Large intestine (tissue), 3 donors: ENCODE measurements at regions not wholly inside any gene's neighbourhood (a gene's known extent, or its start where the extent isn't known, plus 50 kb on each side); places are given as distances from the start of the nearest gene placed in this dataset.
"Not testable (repeated sequence)": the region's sequence is repeated elsewhere in the genome, so short reads cannot be mapped to it uniquely, and the experiment has no call there.

Experiments
- DNase-seq, 2 donors: peaks; one replicate each; pipeline versions ENCODE4 v3.0.0 to v3.0.0-alpha.2; 2013
- H3K27ac ChIP-seq: one replicate; pipeline ENCODE4 v1.5.1; 2013; ENCODE audit warnings: low read length
- H3K27me3 ChIP-seq: 2 replicates; pipeline ENCODE4 v1.6.1; 2013; ENCODE audit warnings: low read length; ENCODE audit not compliant: control insufficient read depth, insufficient read depth
- H3K36me3 ChIP-seq: 2 replicates; pipeline ENCODE4 v1.6.1; 2013; ENCODE audit warnings: low read length; ENCODE audit not compliant: control insufficient read depth, insufficient read depth
- H3K4me1 ChIP-seq: one replicate; pipeline ENCODE4 v1.6.1; 2013; ENCODE audit warnings: low read length; ENCODE audit not compliant: control insufficient read depth, insufficient read depth
- H3K4me3 ChIP-seq: one replicate; pipeline ENCODE4 v1.5.1; 2013; ENCODE audit warnings: low read length
- H3K9me3 ChIP-seq: one replicate; pipeline ENCODE4 v1.6.1; 2013; ENCODE audit warnings: mild to moderate bottlenecking, low read depth, low read length, moderate library complexity; ENCODE audit not compliant: control insufficient read depth
- WGBS: methylation state at CpG from one replicate; pipeline ENCODE4 v1.1.5; 2013; ENCODE audit warnings: low lambda C conversion rate; ENCODE audit not compliant: insufficient coverage; 5-methylcytosine and 5-hydroxymethylcytosine counted together

DNA sequence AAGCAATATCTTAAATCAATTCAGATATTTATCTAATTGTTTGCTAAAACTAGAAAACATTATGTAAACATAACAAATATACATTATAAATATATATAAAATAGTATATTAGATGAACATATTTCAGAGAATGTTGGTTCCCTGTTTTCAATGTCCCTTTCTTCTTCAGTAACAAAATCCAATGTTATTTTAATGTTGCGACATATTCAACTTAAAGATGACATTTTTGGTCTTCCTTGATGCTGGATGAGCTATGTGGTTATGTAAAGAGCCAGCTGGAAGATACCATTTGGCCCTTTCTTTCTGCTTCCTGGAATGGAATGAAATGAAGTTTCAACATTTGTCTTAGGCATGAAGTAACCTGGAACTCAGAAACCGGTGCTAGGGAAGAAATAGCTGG lies 668.1 kb upstream of the CDH6 start:
- Histone ChIP-seq H3K27me3 (no peaks in the 10 kb centered on the region), H3K27ac (no peak overlapping the region), H3K4me3 (no peak overlapping the region), H3K36me3 (no peaks in the 10 kb centered on the region), H3K4me1 (no peaks in the 10 kb centered on the region), H3K9me3 (no peaks in the 10 kb centered on the region)
- no peak for DNase-seq
- 83% methylated on average over 1 of the region's 2 CpGs for WGBS

DNA sequence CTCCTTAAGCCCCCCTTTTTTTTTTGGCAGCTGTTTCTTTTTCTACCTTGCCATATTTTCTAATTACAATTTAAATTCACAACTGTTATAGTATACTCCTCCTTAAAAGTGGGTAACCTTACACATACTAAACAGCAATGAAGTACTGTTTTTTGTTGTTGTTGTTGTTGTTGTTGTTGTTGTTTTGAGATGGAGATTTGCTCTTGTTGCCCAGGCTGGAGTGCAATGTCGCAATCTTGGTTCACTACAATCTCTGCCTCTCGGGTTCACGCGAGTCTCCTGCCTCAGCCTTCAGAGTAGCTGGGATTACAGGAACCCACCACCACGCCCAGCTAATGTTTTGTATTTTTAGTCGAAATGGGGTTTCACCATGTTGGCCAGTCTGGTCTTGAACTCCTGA lies 669.1 kb upstream of the CDH6 start:
- Histone ChIP-seq H3K4me3 (no peak overlapping the region), H3K36me3 (no peaks in the 10 kb centered on the region), H3K27me3 (no peaks in the 10 kb centered on the region), H3K4me1 (no peaks in the 10 kb centered on the region), H3K27ac (no peak overlapping the region), H3K9me3 (no peaks in the 10 kb centered on the region)
- DNase-seq: no peak
- no CpG with 5 or more reads among the region's 6 CpGs for WGBS

DNA sequence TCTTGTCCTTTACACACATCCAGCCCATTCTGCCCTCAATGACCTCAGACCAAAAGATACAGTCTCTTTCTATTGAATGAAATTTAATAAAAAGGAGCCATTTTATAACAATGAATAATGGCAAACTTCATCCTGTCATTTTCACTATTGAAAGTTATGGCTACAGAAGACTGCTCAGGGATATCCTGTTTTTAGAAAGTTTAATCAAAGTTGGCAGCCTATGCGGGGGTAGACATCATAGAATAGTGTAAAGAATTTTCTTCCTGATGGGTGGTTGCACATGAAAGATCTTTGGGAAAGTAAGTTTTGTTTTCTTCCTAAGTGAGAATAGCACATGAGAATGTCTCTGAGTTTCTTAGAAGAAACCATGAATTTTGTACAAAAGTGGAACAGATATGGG lies 670.4 kb upstream of the CDH6 start:
- no peaks in the 10 kb centered on the region for H3K36me3 ChIP-seq
- no CpG with 5 or more reads among the region's 1 CpG for WGBS
- H3K4me1 ChIP-seq: no peaks in the 10 kb centered on the region
- no peak overlapping the region for H3K27ac ChIP-seq
- no peaks in the 10 kb centered on the region for H3K9me3 ChIP-seq
- no peak overlapping the region for H3K4me3 ChIP-seq
- DNase-seq: no peak
- no peaks in the 10 kb centered on the region for H3K27me3 ChIP-seq

DNA sequence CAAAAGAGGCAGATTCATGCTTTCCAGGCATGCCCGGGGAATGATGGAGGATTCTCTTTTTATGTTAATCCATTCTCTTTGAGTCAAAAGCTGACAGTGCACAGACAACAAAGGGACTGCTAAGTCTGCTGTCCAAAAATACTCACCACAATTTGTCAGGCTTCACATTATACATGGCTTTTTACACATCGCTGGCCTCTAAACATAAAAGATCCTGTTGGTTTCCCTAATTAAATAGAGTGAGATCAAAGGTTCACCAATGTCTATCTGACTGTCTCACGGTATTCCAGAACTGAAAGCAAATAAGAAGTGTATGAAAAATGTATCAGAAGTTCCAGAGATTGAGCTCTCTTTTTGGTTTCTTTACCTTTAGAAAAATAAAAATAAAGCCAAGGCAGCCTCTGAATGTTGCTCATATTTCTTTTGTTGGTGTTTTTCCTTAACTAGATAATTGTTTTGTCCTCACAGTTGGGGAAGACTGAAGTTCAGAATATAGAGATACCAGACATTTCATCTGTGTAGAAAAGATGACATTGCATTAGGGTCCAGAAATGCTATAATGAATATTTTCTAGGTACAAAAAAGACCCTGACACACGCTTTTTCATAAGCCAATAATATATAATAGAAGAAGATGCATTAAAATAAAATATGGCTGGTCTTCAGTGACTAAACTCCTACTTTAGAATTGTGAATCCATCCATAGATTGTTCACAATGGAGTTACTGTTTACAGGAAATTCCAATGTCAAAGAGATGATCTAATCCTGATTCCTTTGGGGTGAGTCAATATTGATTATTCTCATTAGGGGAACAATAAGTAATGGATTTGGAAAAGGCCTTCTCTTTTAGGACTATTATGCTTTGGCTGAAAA lies 688.2 kb upstream of the CDH6 start:
- H3K27me3 ChIP-seq: no peaks in the 10 kb centered on the region
- H3K27ac ChIP-seq: no peak overlapping the region
- H3K4me1 ChIP-seq: no peaks in the 10 kb centered on the region
- no peak overlapping the region for H3K4me3 ChIP-seq
- no peak for DNase-seq
- 18% methylated on average over 2 of the region's 4 CpGs for WGBS
- no peaks in the 10 kb centered on the region for H3K36me3 ChIP-seq
- no peaks in the 10 kb centered on the region for H3K9me3 ChIP-seq

DNA sequence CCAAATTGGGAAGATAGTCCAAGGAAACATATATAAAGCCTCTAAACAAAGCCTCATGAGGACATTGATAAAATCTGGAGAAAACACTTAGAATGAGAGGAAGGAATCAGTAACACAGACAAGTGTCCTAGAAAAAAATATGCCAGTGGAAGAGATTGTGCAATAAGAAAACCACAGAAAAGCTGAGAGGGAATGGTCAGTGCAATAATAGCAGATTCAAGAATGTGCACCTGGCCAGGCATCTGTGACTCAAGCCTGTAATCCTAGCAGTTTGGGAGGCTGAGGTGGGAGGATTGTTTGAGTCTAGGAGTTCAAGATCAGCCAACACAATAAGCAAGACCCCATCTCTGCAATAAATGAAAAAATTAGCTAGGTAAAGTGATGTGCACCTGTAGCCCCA lies 691.2 kb upstream of the CDH6 start:
- no peaks in the 10 kb centered on the region for H3K9me3 ChIP-seq
- no peak overlapping the region for H3K4me3 ChIP-seq
- no peaks in the 10 kb centered on the region for H3K27me3 ChIP-seq
- no peak overlapping the region for H3K27ac ChIP-seq
- H3K4me1 ChIP-seq: no peaks in the 10 kb centered on the region
- no peaks in the 10 kb centered on the region for H3K36me3 ChIP-seq
- DNase-seq: no peak

DNA sequence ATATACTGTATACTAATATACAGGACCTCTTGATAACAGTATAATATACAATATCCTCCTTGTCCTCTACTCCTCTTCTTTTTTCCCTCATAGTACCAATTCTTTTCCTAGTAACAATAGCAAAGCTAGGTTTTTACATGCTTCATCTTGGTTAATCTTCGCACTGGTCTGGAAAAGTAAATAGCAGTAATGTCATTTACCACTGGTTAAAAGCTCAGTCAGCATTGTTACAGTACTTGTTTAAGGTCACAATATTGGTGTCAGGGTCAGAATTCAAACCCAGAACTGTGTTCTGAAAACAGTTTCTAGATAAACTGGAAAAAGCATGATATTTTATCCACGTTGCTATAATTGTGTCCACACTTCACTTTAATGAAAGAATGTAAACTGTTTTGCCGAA lies 692.4 kb upstream of the CDH6 start:
- no peak overlapping the region for H3K4me3 ChIP-seq
- H3K9me3 ChIP-seq: no peaks in the 10 kb centered on the region
- WGBS: 60% methylated on average over 1 of the region's 3 CpGs
- no peak for DNase-seq
- no peak overlapping the region for H3K27ac ChIP-seq
- no peaks in the 10 kb centered on the region for H3K36me3 ChIP-seq
- no peaks in the 10 kb centered on the region for H3K4me1 ChIP-seq
- no peaks in the 10 kb centered on the region for H3K27me3 ChIP-seq

DNA sequence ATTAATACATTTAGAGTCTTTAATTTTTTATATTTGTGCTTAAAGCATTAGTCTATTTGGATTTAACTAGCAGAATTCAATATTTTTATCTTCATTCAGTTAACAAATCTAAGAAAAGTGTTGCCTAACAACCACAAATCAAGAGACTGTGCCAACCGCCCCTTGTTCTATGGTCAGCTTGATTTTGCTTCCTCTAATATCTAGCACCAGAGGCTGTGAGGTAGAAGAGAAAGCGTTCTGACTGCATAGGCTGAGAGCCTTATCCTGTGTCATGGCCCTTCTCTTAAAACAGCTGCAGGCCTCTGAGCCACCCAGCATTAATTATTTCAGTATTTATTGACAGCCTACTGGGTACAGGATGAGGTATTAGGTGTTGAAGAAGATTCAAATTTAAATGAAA lies 693.0 kb upstream of the CDH6 start:
- DNase-seq: no peak
- no CpG with 5 or more reads among the region's 2 CpGs for WGBS

DNA sequence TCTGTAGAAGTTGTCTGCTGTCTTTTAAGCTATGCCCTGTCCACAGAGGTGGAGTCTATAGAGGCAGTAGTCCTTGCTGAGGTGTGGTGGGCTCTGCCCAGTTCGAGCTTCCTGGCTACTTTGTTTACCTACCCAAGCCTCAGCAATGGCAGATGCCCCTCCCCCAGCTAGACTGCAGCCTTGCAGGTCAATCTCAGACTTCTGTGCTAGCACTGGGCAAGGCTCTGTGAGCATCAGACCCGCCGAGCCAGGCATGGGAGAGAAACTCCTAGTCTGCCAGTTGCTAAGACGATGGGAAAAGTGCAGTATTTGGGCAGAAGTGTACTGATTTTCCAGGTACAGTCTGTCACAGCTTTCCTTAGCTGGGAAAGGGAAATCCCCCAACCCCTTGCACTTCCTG lies 694.1 kb upstream of the CDH6 start:
- Histone ChIP-seq H3K27ac (no peak overlapping the region), H3K27me3 (no peaks in the 10 kb centered on the region), H3K4me1 (no peaks in the 10 kb centered on the region), H3K36me3 (no peaks in the 10 kb centered on the region), H3K4me3 (no peak overlapping the region), H3K9me3 (no peaks in the 10 kb centered on the region)
- no peak for DNase-seq
- WGBS: no CpG with 5 or more reads among the region's 4 CpGs

More for the DNA sequence above, 693.0 kb upstream of the CDH6 start:
- H3K36me3 ChIP-seq: no peaks in the 10 kb centered on the region
- H3K4me3 ChIP-seq: no peak overlapping the region
- H3K9me3 ChIP-seq: no peaks in the 10 kb centered on the region
- H3K27me3 ChIP-seq: no peaks in the 10 kb centered on the region
- H3K4me1 ChIP-seq: no peaks in the 10 kb centered on the region
- H3K27ac ChIP-seq: no peak overlapping the region

DNA sequence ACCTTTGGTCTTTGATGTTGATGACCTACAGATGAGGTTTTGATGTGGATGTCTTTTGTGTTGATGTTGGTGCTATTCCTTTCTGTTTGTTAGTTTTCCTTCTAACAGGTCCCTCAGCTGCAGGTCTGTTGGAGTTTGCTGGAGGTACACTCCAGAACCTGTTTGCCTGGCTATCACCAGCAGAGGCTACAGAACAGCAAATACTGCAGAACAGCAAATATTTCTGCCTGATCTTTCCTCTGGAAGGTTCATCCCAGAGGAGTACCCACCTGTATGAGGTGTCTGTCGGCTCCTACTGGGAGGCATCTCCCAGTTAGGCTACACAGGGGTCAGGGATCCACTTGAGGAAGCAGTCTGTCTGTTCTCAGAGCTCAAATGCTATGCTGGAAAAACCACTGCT lies 694.5 kb upstream of the CDH6 start:
- Histone ChIP-seq H3K9me3 (no peaks in the 10 kb centered on the region), H3K27me3 (no peaks in the 10 kb centered on the region), H3K27ac (no peak overlapping the region), H3K4me3 (no peak overlapping the region), H3K36me3 (no peaks in the 10 kb centered on the region), H3K4me1 (no peaks in the 10 kb centered on the region)
- DNase-seq: no peak
- WGBS: no CpG with 5 or more reads among the region's 1 CpG

DNA sequence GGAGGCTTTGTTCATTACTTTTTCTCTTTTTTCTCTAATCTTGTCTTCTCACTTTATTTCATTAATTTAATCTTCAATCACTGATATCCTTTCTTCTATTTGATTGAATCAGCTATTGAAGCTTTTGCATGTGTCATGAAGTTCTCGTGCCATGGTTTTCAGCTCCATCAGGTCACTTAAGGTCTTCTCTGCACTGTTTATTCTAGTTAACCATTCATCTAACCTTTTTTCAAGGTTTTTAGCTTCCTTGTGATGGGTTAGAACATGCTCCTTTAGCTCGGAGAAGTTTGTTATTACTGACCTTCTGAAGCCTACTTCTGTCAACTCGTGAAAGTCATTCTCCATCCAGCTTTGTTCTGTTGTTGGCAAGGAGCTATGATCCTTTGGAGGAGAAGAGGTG lies 695.0 kb upstream of the CDH6 start:
- DNase-seq, H3K27me3 ChIP-seq, H3K36me3 ChIP-seq, H3K27ac ChIP-seq, H3K4me1 ChIP-seq, H3K9me3 ChIP-seq, H3K4me3 ChIP-seq: not testable (repeated sequence)
- 60% methylated on average over 1 of the region's 3 CpGs for WGBS

DNA sequence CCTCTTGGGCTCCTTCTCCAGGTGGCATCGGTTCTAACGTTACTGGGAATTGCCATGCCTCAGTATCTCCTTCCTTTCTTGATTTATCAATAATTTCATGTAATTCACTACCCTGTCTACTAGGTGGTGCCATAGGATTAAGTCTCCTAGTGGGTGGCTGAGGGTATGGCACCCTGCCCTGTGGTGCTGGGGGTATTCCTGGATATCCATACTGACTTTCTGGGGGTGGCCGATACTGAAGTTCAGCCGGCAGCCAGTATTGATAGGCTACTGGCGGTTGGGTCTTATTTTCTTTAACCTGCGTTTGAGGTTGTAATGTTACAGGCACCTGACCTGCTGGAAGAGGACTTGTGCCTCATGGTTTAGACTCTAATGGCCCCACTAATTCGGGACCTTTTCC lies 699.4 kb upstream of the CDH6 start:
- H3K27ac ChIP-seq, H3K36me3 ChIP-seq, H3K4me3 ChIP-seq, H3K9me3 ChIP-seq, H3K27me3 ChIP-seq, H3K4me1 ChIP-seq, DNase-seq: not testable (repeated sequence)
- no CpG with 5 or more reads among the region's 7 CpGs for WGBS
